ENCODE measurements at regions not wholly inside any gene's neighbourhood (a gene's known extent, or its start where the extent isn't known, plus 50 kb on each side); places are given as distances from the start of the nearest gene placed in this dataset.

- DNase-seq, result peak; percentile 2 to 6
Measured at GRCh38 chr5:58403822-58404433, 56.0 kb downstream of the PLK2 start.

GRCh38 chr5:58401701-58402100 lies 58.2 kb downstream of the PLK2 start:
- no peak for DNase-seq

- no peak for DNase-seq
Measured at GRCh38 chr5:58400737-58401136, 59.1 kb downstream of the PLK2 start.

GRCh38 chr5:58399951-58400350 lies 59.9 kb downstream of the PLK2 start:
- no peak for DNase-seq

GRCh38 chr5:58394339-58394738 lies 65.5 kb downstream of the PLK2 start:
- no peak for DNase-seq

GRCh38 chr5:58393716-58394115 lies 66.2 kb downstream of the PLK2 start:
- DNase-seq, result no peak

- DNase-seq, result no peak
Measured at GRCh38 chr5:58392496-58392895, 67.4 kb downstream of the PLK2 start.

- DNase-seq, result no peak
Measured at GRCh38 chr5:58383448-58383847, 76.4 kb downstream of the PLK2 start.

- no peak for DNase-seq
Measured at GRCh38 chr5:58382131-58382534, 77.8 kb downstream of the PLK2 start.

GRCh38 chr5:58381566-58381965 lies 78.3 kb downstream of the PLK2 start:
- no peak for DNase-seq

- no peak for DNase-seq
Measured at GRCh38 chr5:58380655-58381054, 79.2 kb downstream of the PLK2 start.

GRCh38 chr5:58378613-58379390 lies 81.1 kb downstream of the PLK2 start:
- DNase-seq, result no peak

- peak; percentile 0 to 17 for DNase-seq
Measured at GRCh38 chr5:58370606-58371005, 89.3 kb downstream of the PLK2 start.

- no peak for DNase-seq
Measured at GRCh38 chr5:58369513-58370190, 90.2 kb downstream of the PLK2 start.

- DNase-seq, result no peak
Measured at GRCh38 chr5:58366461-58366860, 93.4 kb downstream of the PLK2 start.

GRCh38 chr5:58365791-58366190 lies 94.1 kb downstream of the PLK2 start:
- DNase-seq, result no peak

- no peak for DNase-seq
Measured at GRCh38 chr5:58363461-58364249, 96.2 kb downstream of the PLK2 start.

- no peak for DNase-seq
Measured at GRCh38 chr5:58362135-58362534, 97.8 kb downstream of the PLK2 start.

- DNase-seq, result no peak
Measured at GRCh38 chr5:58360794-58361193, 99.1 kb downstream of the PLK2 start.

GRCh38 chr5:58359981-58360380 lies 99.9 kb downstream of the PLK2 start:
- no peak for DNase-seq

GRCh38 chr5:58358501-58359178 lies 101.2 kb downstream of the PLK2 start:
- DNase-seq, result no peak

- no peak for DNase-seq
Measured at GRCh38 chr5:58357799-58358500, 101.9 kb downstream of the PLK2 start.
